GM12878 (cell line): ENCODE measurements at regions not wholly inside any gene's neighbourhood (a gene's known extent, or its start where the extent isn't known, plus 50 kb on each side); places are given as distances from the start of the nearest gene placed in this dataset.

Experiments used
- ATAC-seq: fragments of 200-7000 bp; cut with Tn5 transposase; 3 replicates; pipeline ENCODE4 v1.9.1; 2020; ENCODE audit warnings: mild to moderate bottlenecking, moderate library complexity
- BruUV-seq: library from RNA; stranded (reverse); fragments of 400-500 nt; replicated peaks from 2 replicates; lab custom pipeline; 2021; lab: Mats Ljungman, UMichigan
- CTCF ChIA-PET: fragments of 300-600 bp; sonication (Branson Sonifier 250); formaldehyde crosslinking; extraction: SDS; loops from one replicate; lab custom pipeline; 2021; ENCODE audit warnings: inconsistent platforms; lab: Yijun Ruan, JAX
- POLR2A ChIA-PET: fragments of 350-600 bp; formaldehyde crosslinking; extraction: SDS; loops from one replicate; lab custom pipeline; 2021; ENCODE audit warnings: inconsistent platforms; lab: Charles Lee
- RAD21 ChIA-PET: fragments of 300-600 bp; sonication (Branson Sonifier 250); formaldehyde crosslinking; loops from one replicate; lab custom pipeline; 2023; ENCODE audit warnings: antibody characterized with exemption; ENCODE audit not compliant: unreplicated experiment; lab: Charles Lee
- SMC1A ChIA-PET: fragments of 300-600 bp; sonication (Branson Sonifier 250); formaldehyde crosslinking; loops from one replicate; lab custom pipeline; 2023; ENCODE audit not compliant: unreplicated experiment, uncharacterized antibody; lab: Charles Lee
- DNase-seq: peaks from one replicate; pipeline ENCODE4 v3.0.0-alpha.2; 2011; ENCODE audit warnings: low read depth, low spot score
- FAIRE-seq: peaks from 3 replicates; lab custom pipeline; 2011; peaks lifted over from hg19 to GRCh38; lab: Jason Lieb, UNC
- H2AFZ ChIP-seq: 2 replicates; pipeline ENCODE4 v1.6.0; 2011; ENCODE audit warnings: low read depth, low read length, control low read depth; ENCODE audit not compliant: control insufficient read depth
- H3K27ac ChIP-seq: 2 replicates; pipeline ENCODE4 v1.5.1; 2011; ENCODE audit warnings: control low read depth; ENCODE audit not compliant: control insufficient read depth, insufficient read depth
- H3K27me3 ChIP-seq, 2 experiments: replicated peaks in 1 of 2; 2 replicates each; pipeline versions ENCODE4 v1.6.0 to v1.6.1; 2011; ENCODE audit warnings: low read length in 1 of 2; ENCODE audit not compliant: control insufficient read depth in 2 of 2, insufficient read depth in 2 of 2
- H3K36me3 ChIP-seq, 2 experiments: 2 replicates each; pipeline ENCODE4 v1.5.1; 2011; ENCODE audit warnings: low read length in 1 of 2; ENCODE audit not compliant: control insufficient read depth in 2 of 2, insufficient read depth in 2 of 2
- H3K4me1 ChIP-seq: 2 replicates; pipeline ENCODE4 v1.6.1; 2011; ENCODE audit warnings: mild to moderate bottlenecking, low read length, moderate library complexity, mixed read lengths; ENCODE audit not compliant: control insufficient read depth, insufficient read depth
- H3K4me2 ChIP-seq: 2 replicates; pipeline ENCODE4 v1.6.0; 2011; ENCODE audit warnings: control low read depth; ENCODE audit not compliant: control insufficient read depth, insufficient read depth
- H3K4me3 ChIP-seq: fragments of 200-600 bp; sonication (generic); 2 replicates; pipeline ENCODE4 v1.5.1; 2016
- H3K79me2 ChIP-seq: 2 replicates; pipeline ENCODE4 v1.6.0; 2011; ENCODE audit warnings: low read length; ENCODE audit not compliant: control insufficient read depth, insufficient read depth
- H3K9ac ChIP-seq: 2 replicates; pipeline ENCODE4 v1.8.0; 2011; ENCODE audit warnings: low read length, control low read depth, mixed read lengths; ENCODE audit not compliant: control insufficient read depth, insufficient read depth
- H3K9me3 ChIP-seq: replicated peaks from 3 replicates; pipeline ENCODE4 v1.5.1; 2011; ENCODE audit warnings: mild to moderate bottlenecking, low read length; ENCODE audit not compliant: control insufficient read depth, insufficient read depth
- H4K20me1 ChIP-seq: 2 replicates; pipeline ENCODE4 v1.6.0; 2011; ENCODE audit not compliant: control insufficient read depth, insufficient read depth
- FOS ChIP-seq: IDR thresholded peaks from 3 replicates; pipeline ENCODE4 v1.6.1; 2011; ENCODE audit warnings: borderline replicate concordance; ENCODE audit not compliant: insufficient read length; ENCODE audit errors: extremely low read depth
- KDM1A ChIP-seq: fragments of 200-600 bp; sonication (generic); IDR thresholded peaks from 2 replicates; pipeline ENCODE4 v1.6.1; 2016; ENCODE audit warnings: borderline replicate concordance
- MYB ChIP-seq: fragments of 150-350 bp; IDR thresholded peaks from 2 replicates; pipeline ENCODE4 v1.6.1; 2014; ENCODE audit warnings: mild to moderate bottlenecking, low read depth, low read length, borderline replicate concordance
- PAX5 ChIP-seq: IDR thresholded peaks from 2 replicates; pipeline ENCODE4 v1.6.1; 2011; ENCODE audit warnings: low read depth, low read length, borderline replicate concordance
- RUNX3 ChIP-seq: IDR thresholded peaks from 2 replicates; pipeline ENCODE4 v1.6.1; 2012; ENCODE audit warnings: low read length, inconsistent platforms
- ZBTB40 ChIP-seq: fragments of 450-650 bp; IDR thresholded peaks from 2 replicates; pipeline ENCODE4 v1.6.1; 2016; ENCODE audit warnings: mild to moderate bottlenecking, moderate library complexity, borderline replicate concordance
- WGBS: methylation state at CpG from one replicate; pipeline ENCODE4 v1.1.6; 2016; ENCODE audit warnings: low lambda C conversion rate; ENCODE audit not compliant: insufficient replicate concordance, insufficient coverage; ENCODE audit errors: missing lambda C conversion rate; 5-methylcytosine and 5-hydroxymethylcytosine counted together
- in situ Hi-C: fragments of 300-500 bp; cut with MboI; formaldehyde crosslinking; loops from 9 replicates; pipeline ENCODE4 v1.14.3; 2018; ENCODE audit warnings: mixed read lengths
- intact Hi-C: fragments of 100-400 bp; cut with micrococcal nuclease; formaldehyde crosslinking; loops from one replicate; pipeline ENCODE4 v1.14.2; 2022; ENCODE audit not compliant: unreplicated experiment

GRCh38 chr10:128804411-128804810 lies 662.6 kb upstream of the MGMT start (continued):
- no peak for TF ChIP-seq ZBTB40

- RAD21 ChIA-PET, result no interaction called here
- CTCF ChIA-PET, result no interaction called here
- Histone ChIP-seq H3K36me3 (no peaks in the 10 kb centered on the region), H3K9ac (no peak overlapping the region), H3K27me3 (no peaks in the 10 kb centered on the region), H3K27ac (no peak overlapping the region), H3K9me3 (no peaks in the 10 kb centered on the region), H4K20me1 (no peaks in the 10 kb centered on the region), H2AFZ (no peak overlapping the region), H3K79me2 (no peaks in the 10 kb centered on the region), H3K4me2 (no peak overlapping the region), H3K4me3 (no peak overlapping the region), H3K4me1 (no peaks in the 10 kb centered on the region)
- no TSS peak for BruUV-seq
- no peak for FAIRE-seq
- in situ Hi-C loops, result no loop called here
- 6% methylated on average over 4 of the region's 4 CpGs for WGBS
- intact Hi-C loops, result no loop called here
- SMC1A ChIA-PET, result no interaction called here
- DNase-seq, result no peak
- ATAC-seq, result no peak
- POLR2A ChIA-PET, result no interaction called here
- no peak for TF ChIP-seq KDM1A
- 0 out of 2 replicates have a peak, but pooled peaks have one; percentile 10 for TF ChIP-seq RUNX3
- no peak for TF ChIP-seq MYB
- no peak for TF ChIP-seq PAX5
- no peak for TF ChIP-seq FOS
These were observed 658.1 kb upstream of the MGMT start for GRCh38 chr10:128808921-128809440.
